ENCODE measurements at regions not wholly inside any gene's neighbourhood (a gene's known extent, or its start where the extent isn't known, plus 50 kb on each side); places are given as distances from the start of the nearest gene placed in this dataset.

DNA sequence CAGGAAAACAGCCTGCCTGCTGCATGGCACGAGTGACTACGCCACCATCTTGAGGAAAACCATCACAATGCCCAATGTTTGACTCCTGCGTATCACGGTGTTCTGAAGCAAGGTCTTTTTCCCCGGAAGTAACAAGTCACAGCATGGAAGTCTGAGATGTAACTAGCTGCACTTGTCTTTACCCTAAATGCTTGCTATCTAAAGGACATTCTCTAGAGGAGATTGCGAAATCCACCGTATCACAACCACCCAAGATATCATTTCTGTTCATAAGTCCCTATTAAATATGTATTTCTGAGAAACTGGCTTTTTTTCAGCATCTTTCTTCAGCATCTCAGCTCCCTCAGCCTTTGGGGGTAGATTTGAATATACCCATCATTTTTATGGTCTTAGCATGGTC lies 1565.1 kb downstream of the ARAP2 start:
- Mint-ChIP-seq H3K4me1 (ENCODE audit: low read depth) (no peaks in the 10 kb centered on the region), H3K9me3 (no peaks in the 10 kb centered on the region), H3K36me3 (ENCODE audit: low read depth) (no peaks in the 10 kb centered on the region)

DNA sequence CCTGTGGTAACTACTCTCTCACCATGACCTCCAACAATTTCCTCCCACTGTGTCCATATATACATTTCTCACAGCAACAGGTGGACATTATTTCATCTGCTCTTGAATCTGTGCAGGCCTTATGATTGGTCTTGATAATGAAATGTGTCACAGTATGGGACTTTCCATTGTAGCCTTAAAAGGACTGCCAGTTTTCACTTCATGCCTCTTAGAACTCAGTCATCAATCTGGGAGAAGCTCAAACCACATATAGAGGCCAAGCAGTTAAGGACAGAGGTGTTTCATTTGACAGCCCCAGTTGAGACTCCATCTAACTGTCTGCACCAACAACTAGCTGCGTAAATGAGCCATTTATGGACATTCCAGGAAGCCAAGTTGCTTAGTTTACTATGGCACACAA lies 1534.8 kb downstream of the ARAP2 start:
- Mint-ChIP-seq H3K36me3 (ENCODE audit: low read depth) (no peaks in the 10 kb centered on the region), H3K9me3 (peaks cover 9% of the 10 kb centered on the region), H3K4me1 (ENCODE audit: low read depth) (no peaks in the 10 kb centered on the region), H3K4me3 (no peak overlapping the region), H3K27me3 (no peaks in the 10 kb centered on the region), H3K27ac (no peak overlapping the region)
- intact Hi-C loops (cut with micrococcal nuclease), result no loop called here

More for the DNA sequence above, 1565.1 kb downstream of the ARAP2 start:
- Mint-ChIP-seq H3K27ac (no peak overlapping the region), H3K4me3 (no peak overlapping the region), H3K27me3 (no peaks in the 10 kb centered on the region)
- intact Hi-C loops (cut with micrococcal nuclease), result no loop called here

DNA sequence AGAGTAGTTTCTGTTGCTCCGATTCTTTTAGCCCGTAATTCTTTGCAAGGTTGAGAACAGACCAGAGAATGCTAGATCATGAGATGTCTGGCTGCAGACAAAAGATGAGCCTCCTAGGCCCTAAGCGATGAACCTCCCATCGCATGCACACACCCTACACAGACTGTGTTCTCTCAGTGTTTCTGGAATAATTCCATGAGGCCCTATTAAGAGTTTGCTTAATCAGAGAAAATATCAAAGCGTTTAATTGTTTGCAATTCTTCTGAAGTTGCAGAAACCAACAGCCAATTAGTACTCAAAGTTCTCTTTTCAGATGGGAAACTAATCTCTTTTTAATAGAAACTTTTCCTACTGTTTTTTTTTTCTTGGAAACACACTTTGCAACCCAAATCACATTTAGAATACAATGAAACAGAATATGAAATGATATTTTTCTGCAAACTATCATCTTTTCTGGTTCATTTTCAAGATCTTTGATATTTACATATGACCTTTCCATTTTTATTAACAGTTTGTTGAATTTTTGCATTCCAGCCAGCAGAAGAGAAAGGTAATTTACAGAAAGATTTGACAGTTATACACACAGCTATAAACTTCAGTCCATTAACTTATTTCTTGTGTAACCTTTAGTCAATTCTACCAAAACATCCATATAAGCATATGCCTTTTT lies 1525.6 kb downstream of the ARAP2 start:
- Mint-ChIP-seq H3K27ac (no peak overlapping the region), H3K4me3 (no peak overlapping the region), H3K9me3 (no peaks in the 10 kb centered on the region), H3K36me3 (ENCODE audit: low read depth) (no peaks in the 10 kb centered on the region), H3K27me3 (no peaks in the 10 kb centered on the region), H3K4me1 (ENCODE audit: low read depth) (no peaks in the 10 kb centered on the region)
- intact Hi-C loops (cut with micrococcal nuclease), result no loop called here

DNA sequence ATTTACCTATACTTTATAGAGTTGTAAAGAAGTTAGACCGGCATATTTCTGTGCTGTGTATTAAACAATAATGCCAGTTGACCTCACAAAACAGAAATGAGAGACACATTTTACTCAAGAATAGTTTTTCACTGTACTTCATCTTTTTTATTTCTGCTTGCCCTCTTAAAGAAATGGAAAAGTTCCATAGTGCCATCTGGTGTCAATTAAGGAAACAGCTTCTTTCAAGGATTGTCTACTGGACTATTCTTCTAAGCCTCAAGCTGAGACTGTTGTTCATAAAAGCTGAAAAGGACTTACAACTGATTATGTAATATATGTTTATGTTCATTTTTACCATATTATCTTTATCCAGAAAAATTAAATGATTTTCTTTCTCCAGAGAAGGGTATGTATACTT lies 1523.7 kb downstream of the ARAP2 start:
- H3K27ac Mint-ChIP-seq, result no peak overlapping the region
- H3K27me3 Mint-ChIP-seq, result no peaks in the 10 kb centered on the region
- H3K4me3 Mint-ChIP-seq, result no peak overlapping the region
- H3K4me1 Mint-ChIP-seq (ENCODE audit: low read depth), result no peaks in the 10 kb centered on the region
- no peaks in the 10 kb centered on the region for H3K9me3 Mint-ChIP-seq
- H3K36me3 Mint-ChIP-seq (ENCODE audit: low read depth), result no peaks in the 10 kb centered on the region
- intact Hi-C loops (cut with micrococcal nuclease), result no loop called here

DNA sequence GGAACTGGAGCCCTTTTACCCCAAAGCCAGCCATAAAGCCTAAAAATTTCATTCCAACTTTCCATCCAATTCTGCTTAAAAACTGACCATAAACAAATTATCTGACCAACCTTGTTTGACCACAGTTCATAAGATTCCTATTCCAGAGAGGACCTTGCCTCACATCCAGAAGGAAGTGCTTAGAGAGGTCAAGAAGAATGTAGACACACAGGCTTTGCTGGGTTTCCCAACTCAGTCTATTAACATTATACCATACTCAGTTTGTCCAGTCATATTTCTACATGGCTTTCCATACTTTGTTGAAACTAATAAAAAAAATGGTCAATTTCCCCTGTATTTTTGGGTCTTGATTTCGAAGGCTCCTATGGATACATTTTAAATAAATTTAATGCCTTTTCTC lies 1522.5 kb downstream of the ARAP2 start:
- intact Hi-C loops (cut with micrococcal nuclease), result no loop called here
- H3K27me3 Mint-ChIP-seq, result no peaks in the 10 kb centered on the region
- no peaks in the 10 kb centered on the region for H3K4me1 Mint-ChIP-seq (ENCODE audit: low read depth)
- H3K27ac Mint-ChIP-seq, result no peak overlapping the region
- no peaks in the 10 kb centered on the region for H3K9me3 Mint-ChIP-seq
- H3K4me3 Mint-ChIP-seq, result no peak overlapping the region
- no peaks in the 10 kb centered on the region for H3K36me3 Mint-ChIP-seq (ENCODE audit: low read depth)

DNA sequence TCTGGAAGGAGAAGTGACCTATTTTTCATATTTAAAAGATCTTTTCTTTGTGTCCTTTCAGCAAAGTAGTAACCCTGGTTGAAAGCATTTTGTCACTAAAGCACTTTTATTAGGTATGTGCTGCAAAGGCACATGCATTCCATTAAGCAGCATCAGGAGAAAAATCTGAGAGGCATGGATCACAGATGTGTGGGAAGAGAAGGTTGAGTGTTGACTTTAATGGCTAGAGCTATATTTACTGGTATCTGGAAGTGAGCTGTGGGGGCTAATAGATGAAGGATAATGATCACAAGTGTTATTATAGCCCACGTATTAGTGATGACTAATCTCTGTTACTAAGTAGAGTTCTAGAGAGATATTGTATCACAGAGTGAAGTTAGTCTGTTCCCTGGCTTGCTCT lies 1520.7 kb downstream of the ARAP2 start:
- Mint-ChIP-seq H3K27me3 (no peaks in the 10 kb centered on the region), H3K4me1 (ENCODE audit: low read depth) (no peaks in the 10 kb centered on the region)
- intact Hi-C loops (cut with micrococcal nuclease), result no loop called here

DNA sequence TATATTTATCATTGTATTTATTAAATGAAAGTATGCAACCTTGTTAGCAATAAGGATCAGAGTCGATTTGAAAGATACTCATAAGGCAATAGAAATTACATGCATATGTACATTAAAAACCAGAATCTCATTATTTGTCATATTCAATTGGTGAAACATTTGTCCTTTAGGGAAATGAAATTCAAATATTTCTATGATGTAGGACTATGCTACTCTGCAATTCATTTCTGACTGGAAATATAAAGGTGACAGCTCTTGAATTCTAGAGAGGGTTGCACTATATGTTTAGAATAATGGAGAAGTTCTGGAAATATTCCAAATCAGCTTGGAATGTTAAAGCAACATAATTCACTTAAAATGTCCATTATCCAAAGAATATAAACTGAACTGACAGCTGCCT lies 1519.8 kb downstream of the ARAP2 start:
- no peaks in the 10 kb centered on the region for H3K9me3 Mint-ChIP-seq
- intact Hi-C loops (cut with micrococcal nuclease), result no loop called here
- no peak overlapping the region for H3K4me3 Mint-ChIP-seq
- no peaks in the 10 kb centered on the region for H3K36me3 Mint-ChIP-seq (ENCODE audit: low read depth)
- H3K27ac Mint-ChIP-seq, result no peak overlapping the region
- H3K27me3 Mint-ChIP-seq, result no peaks in the 10 kb centered on the region
- no peaks in the 10 kb centered on the region for H3K4me1 Mint-ChIP-seq (ENCODE audit: low read depth)

More for the DNA sequence above, 1520.7 kb downstream of the ARAP2 start:
- Mint-ChIP-seq H3K36me3 (ENCODE audit: low read depth) (no peaks in the 10 kb centered on the region), H3K9me3 (no peaks in the 10 kb centered on the region), H3K4me3 (no peak overlapping the region), H3K27ac (no peak overlapping the region)

DNA sequence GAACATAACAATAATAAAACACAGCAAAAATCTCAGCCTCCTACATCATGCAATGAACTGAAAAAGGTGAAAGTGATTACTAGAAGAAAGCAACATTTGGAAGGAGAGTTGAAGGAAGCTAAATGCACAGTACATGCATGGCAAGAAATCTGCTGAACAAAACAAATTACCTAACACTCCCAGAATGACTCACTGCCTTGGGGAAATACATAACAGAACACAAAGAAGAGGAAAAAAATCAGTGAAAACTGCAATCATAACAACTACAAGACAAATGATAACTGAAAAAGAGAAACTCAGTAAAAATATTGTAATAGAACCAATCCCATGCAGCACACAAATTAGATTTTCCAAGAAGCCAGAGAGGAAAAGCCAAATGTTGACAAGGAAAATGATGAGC lies 1513.2 kb downstream of the ARAP2 start:
- Mint-ChIP-seq H3K4me1 (ENCODE audit: low read depth) (no peaks in the 10 kb centered on the region), H3K27me3 (no peaks in the 10 kb centered on the region), H3K27ac (no peak overlapping the region), H3K9me3 (no peaks in the 10 kb centered on the region), H3K36me3 (ENCODE audit: low read depth) (no peaks in the 10 kb centered on the region), H3K4me3 (no peak overlapping the region)
- intact Hi-C loops (cut with micrococcal nuclease), result no loop called here

DNA sequence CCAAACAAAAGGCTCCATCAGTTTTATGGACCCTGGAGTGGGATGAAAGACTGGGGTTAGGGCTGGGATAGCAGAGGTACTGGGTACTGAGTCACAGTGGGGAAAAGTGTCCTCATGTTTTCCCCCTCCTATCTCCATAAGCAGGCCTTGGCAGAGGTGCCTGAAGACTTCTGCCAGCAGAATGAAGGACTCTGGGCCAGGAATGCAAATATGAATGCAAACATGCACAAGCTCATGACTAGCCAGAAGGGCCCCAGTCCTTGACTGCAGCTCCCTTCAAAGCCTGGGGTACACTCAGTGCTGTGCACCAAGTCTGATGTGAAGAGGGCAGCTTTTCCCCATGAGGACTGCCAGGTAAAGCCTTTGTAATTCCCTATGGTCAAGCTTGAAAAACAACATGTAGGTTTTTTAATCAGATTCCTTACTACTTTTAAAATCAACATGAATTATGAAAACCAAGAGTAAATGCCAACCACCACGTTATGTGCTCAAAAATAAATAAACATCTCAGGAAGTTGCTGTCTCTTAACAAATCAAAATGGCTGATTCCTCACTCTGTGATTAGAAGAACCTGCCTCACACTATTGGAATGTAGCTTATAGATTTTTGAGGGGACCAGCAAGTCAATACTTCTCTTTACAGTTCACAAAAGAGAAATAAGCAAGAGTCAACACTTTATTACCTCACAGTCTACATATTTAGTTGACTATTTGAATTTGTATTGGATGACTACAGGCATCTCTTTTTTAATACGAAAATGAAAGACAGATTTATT lies 1512.0 kb downstream of the ARAP2 start:
- no peak overlapping the region for H3K4me3 Mint-ChIP-seq
- H3K9me3 Mint-ChIP-seq, result no peaks in the 10 kb centered on the region
- no peaks in the 10 kb centered on the region for H3K36me3 Mint-ChIP-seq (ENCODE audit: low read depth)
- no peaks in the 10 kb centered on the region for H3K4me1 Mint-ChIP-seq (ENCODE audit: low read depth)
- intact Hi-C loops (cut with micrococcal nuclease), result no loop called here
- H3K27ac Mint-ChIP-seq, result no peak overlapping the region
- H3K27me3 Mint-ChIP-seq, result no peaks in the 10 kb centered on the region

DNA sequence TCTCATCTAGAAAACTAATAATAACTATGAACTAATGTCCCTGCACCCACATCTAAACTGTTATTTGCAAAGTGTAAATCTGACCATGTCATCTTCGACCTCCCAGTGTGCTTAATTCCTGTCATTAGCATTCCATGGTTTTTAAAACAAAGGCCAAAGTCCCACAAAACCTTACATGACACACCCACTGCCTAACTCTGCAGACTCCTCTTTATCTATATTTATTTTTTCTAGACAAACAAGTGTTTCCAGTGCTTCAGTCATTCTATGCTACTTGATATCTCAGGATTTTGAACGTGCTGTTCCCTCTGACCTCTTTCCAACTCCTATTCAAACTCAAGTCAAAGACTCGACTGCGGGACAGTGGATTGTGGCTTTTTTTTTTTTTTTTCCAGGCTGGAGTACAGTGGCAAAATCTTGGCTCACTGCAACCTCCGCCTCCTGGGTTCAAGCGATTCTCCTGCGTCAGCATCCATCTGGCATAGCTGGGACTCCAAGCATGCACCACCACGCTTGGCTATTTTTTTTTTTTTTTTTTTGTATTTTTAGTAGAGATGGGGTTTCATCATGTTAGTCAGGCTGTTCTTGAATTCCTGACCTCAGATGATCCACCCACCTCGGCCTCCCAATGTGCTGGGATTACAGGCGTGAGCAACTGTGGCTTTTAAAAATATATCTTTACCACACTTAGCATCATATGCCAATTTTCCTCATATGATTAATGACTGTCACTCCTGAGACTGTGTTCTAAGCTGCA lies 1511.0 kb downstream of the ARAP2 start:
- H3K36me3 Mint-ChIP-seq (ENCODE audit: low read depth), result no peaks in the 10 kb centered on the region
- intact Hi-C loops (cut with micrococcal nuclease), result no loop called here
- H3K27ac Mint-ChIP-seq, result no peak overlapping the region
- H3K27me3 Mint-ChIP-seq, result no peaks in the 10 kb centered on the region
- H3K4me1 Mint-ChIP-seq (ENCODE audit: low read depth), result no peaks in the 10 kb centered on the region
- no peak overlapping the region for H3K4me3 Mint-ChIP-seq
- H3K9me3 Mint-ChIP-seq, result no peaks in the 10 kb centered on the region

DNA sequence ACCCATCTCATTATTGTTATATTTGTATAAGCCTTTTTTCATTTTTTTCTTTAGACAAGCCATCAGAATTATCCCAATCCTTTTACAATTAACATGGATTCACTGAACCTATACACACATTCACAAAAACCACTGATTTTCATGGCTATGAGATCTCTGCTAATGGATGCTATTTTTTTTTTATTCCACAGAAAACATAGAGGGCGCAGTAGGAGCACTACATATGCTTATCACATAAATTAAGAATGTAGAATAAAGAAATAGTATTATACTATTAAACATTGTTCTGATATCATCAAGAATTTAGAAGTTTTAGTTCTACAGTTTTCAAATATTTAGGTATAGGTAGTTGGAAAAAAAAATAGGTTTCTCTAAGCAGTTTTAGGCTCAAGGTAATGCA lies 1477.4 kb downstream of the ARAP2 start:
- H3K27ac Mint-ChIP-seq, result no peak overlapping the region
- H3K36me3 Mint-ChIP-seq (ENCODE audit: low read depth), result no peaks in the 10 kb centered on the region
- no peaks in the 10 kb centered on the region for H3K9me3 Mint-ChIP-seq
- H3K4me3 Mint-ChIP-seq, result no peak overlapping the region
- intact Hi-C loops (cut with micrococcal nuclease), result no loop called here
- H3K4me1 Mint-ChIP-seq (ENCODE audit: low read depth), result no peaks in the 10 kb centered on the region
- H3K27me3 Mint-ChIP-seq, result no peaks in the 10 kb centered on the region

DNA sequence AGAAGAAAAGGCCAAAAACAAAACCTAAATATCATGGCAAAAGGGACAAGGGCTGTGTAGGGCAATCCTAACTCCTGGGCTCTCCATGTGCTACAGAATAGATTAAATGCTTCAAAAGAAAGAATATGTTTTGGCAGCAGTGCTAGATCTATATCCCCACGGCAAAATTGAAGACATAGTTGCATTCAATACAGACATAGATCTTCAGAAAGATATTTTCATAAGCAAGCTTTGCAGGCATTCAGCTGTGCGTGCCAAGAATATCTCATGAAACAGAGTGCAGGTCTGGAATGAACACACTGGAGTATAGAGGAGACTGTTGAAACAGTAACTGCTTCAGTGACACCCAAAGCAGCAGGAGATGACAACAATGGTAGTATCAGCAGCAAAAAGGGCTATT lies 1476.9 kb downstream of the ARAP2 start:
- no peaks in the 10 kb centered on the region for H3K27me3 Mint-ChIP-seq

DNA sequence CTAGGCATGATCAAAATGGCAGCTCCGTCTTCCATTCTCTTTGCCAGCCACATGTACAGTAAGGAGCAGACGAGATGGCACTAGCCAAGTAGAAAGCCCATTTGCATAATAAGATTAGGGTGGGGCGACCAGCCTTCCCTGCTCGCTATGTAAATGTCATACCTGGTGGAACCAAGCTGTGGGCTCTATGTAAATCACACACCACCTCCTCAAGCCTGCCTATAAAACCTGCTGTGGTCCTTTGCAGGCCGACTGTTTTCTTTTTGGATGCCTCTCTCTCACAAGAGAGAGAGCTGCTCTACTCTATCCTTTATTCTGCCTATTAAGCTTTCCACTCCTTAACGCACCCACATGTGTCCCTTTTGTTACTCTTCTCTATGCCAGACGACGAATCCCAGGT lies 1472.7 kb downstream of the ARAP2 start:
- H3K9me3 Mint-ChIP-seq, result no peaks in the 10 kb centered on the region
- H3K27me3 Mint-ChIP-seq, result no peaks in the 10 kb centered on the region
- no peaks in the 10 kb centered on the region for H3K4me1 Mint-ChIP-seq (ENCODE audit: low read depth)
- H3K27ac Mint-ChIP-seq, result no peak overlapping the region
- no peak overlapping the region for H3K4me3 Mint-ChIP-seq
- no peaks in the 10 kb centered on the region for H3K36me3 Mint-ChIP-seq (ENCODE audit: low read depth)
- intact Hi-C loops (cut with micrococcal nuclease), result no loop called here

More for the DNA sequence above, 1476.9 kb downstream of the ARAP2 start:
- H3K4me3 Mint-ChIP-seq, result no peak overlapping the region
- H3K36me3 Mint-ChIP-seq (ENCODE audit: low read depth), result no peaks in the 10 kb centered on the region
- no peak overlapping the region for H3K27ac Mint-ChIP-seq
- H3K4me1 Mint-ChIP-seq (ENCODE audit: low read depth), result no peaks in the 10 kb centered on the region
- H3K9me3 Mint-ChIP-seq, result no peaks in the 10 kb centered on the region
- intact Hi-C loops (cut with micrococcal nuclease), result no loop called here

DNA sequence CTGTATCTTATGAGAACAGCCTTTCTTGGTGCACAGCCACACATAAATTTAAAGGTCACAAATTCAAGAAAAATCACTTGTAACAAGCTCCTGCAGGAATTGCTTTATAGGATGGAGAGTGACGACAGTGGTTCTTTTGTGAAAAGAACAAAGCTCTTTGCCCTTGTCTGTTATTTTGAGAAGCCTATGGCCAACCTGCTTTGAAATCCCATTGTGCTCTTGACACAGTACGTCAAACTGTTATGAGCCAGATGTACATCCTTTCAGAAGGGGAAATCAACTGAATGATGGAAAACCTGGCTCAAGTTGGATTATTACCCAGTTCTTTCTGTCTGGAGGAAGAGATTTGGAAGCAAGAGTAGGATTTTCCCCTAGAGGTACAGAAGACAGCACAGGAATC lies 1454.2 kb downstream of the ARAP2 start:
- H3K36me3 Mint-ChIP-seq (ENCODE audit: low read depth), result no peaks in the 10 kb centered on the region
- intact Hi-C loops (cut with micrococcal nuclease), result no loop called here
- H3K27ac Mint-ChIP-seq, result no peak overlapping the region
- peaks cover 10% of the 10 kb centered on the region for H3K9me3 Mint-ChIP-seq
- no peaks in the 10 kb centered on the region for H3K4me1 Mint-ChIP-seq (ENCODE audit: low read depth)
- no peaks in the 10 kb centered on the region for H3K27me3 Mint-ChIP-seq
- no peak overlapping the region for H3K4me3 Mint-ChIP-seq
